Neural cell (in vitro differentiated cells): ENCODE measurements at regions not wholly inside any gene's neighbourhood (a gene's known extent, or its start where the extent isn't known, plus 50 kb on each side); places are given as distances from the start of the nearest gene placed in this dataset.

Experiments
- H2AFZ ChIP-seq: fragments of 200-600, 300-800 bp; sonication (generic), shearing (Covaris generic); 2 replicates; pipeline ENCODE4 v1.6.0; 2014; ENCODE audit warnings: low read depth, mild to moderate bottlenecking, antibody characterized with exemption, low read length, moderate library complexity
- H3F3A ChIP-seq: fragments of 200-600 bp; shearing (Covaris generic); 2 replicates; pipeline ENCODE4 v1.6.1; 2016; ENCODE audit warnings: mild to moderate bottlenecking, moderate library complexity, mixed read lengths, antibody characterized with exemption, low read length; ENCODE audit not compliant: insufficient read depth, poor library complexity, severe bottlenecking
- H3K27ac ChIP-seq: fragments of 200-600, 300-800 bp; sonication (generic), shearing (Covaris generic); 2 replicates; pipeline ENCODE4 v1.5.1; 2014; ENCODE audit warnings: mild to moderate bottlenecking, low read length, moderate library complexity
- H3K27me3 ChIP-seq: fragments of 300-800, 200-600 bp; sonication (generic), shearing (Covaris generic); 2 replicates; pipeline ENCODE4 v1.6.0; 2014; ENCODE audit warnings: mild to moderate bottlenecking, low read depth, low read length, moderate library complexity; ENCODE audit not compliant: insufficient read depth
- H3K36me3 ChIP-seq: fragments of 300-800, 200-600 bp; sonication (generic), shearing (Covaris generic); 2 replicates; pipeline ENCODE4 v1.5.1; 2014; ENCODE audit warnings: mild to moderate bottlenecking, antibody characterized with exemption, low read length, moderate library complexity; ENCODE audit not compliant: insufficient read depth
- H3K4me2 ChIP-seq: fragments of 300-800, 200-600 bp; sonication (generic), shearing (Covaris generic); 2 replicates; pipeline ENCODE4 v1.6.0; 2014; ENCODE audit warnings: mild to moderate bottlenecking, low read length
- H3K4me3 ChIP-seq: fragments of 300-800, 200-600 bp; sonication (generic), shearing (Covaris generic); 2 replicates; pipeline ENCODE4 v1.5.1; 2014; ENCODE audit warnings: mild to moderate bottlenecking, low read length, moderate library complexity
- H3K79me2 ChIP-seq: fragments of 200-600 bp; shearing (Covaris generic); replicated peaks from 2 replicates; pipeline ENCODE4 v1.6.0; 2014; ENCODE audit warnings: mild to moderate bottlenecking, low read length, moderate library complexity; ENCODE audit not compliant: insufficient read depth
- H3K9ac ChIP-seq: fragments of 300-800, 200-600 bp; sonication (generic), shearing (Covaris generic); 2 replicates; pipeline ENCODE4 v1.6.1; 2016; ENCODE audit warnings: mild to moderate bottlenecking, low read length, mixed read lengths
- H3K9me2 ChIP-seq: fragments of 200-600 bp; shearing (Covaris generic); 2 replicates; pipeline ENCODE4 v1.6.1; 2016; ENCODE audit warnings: mild to moderate bottlenecking, low read length, mixed read lengths; ENCODE audit not compliant: insufficient read depth
- H3K9me3 ChIP-seq: fragments of 200-600, 300-800 bp; sonication (generic), shearing (Covaris generic); 2 replicates; pipeline ENCODE4 v1.6.1; 2016; ENCODE audit warnings: mild to moderate bottlenecking, mixed run types, low read length, moderate library complexity, mixed read lengths
- H4K20me1 ChIP-seq: fragments of 200-600 bp; shearing (Covaris generic); 2 replicates; pipeline ENCODE4 v1.6.1; 2016; ENCODE audit warnings: mild to moderate bottlenecking, mixed run types; ENCODE audit not compliant: insufficient read depth
- CTCF ChIP-seq: fragments of 450-650 bp; IDR thresholded peaks from 2 replicates; pipeline ENCODE4 v1.5.1; 2014; ENCODE audit warnings: antibody characterized with exemption, mild to moderate bottlenecking, moderate library complexity; ENCODE audit not compliant: poor library complexity, severe bottlenecking
- EP300 ChIP-seq: fragments of 450-650 bp; conservative IDR thresholded peaks from 2 replicates; pipeline ENCODE4 v1.6.1; 2014; ENCODE audit warnings: antibody characterized with exemption, mild to moderate bottlenecking, moderate library complexity; ENCODE audit not compliant: poor library complexity, severe bottlenecking
- EZH2 ChIP-seq: fragments of 200-600, 300-800 bp; shearing (Covaris generic), sonication (generic); IDR thresholded peaks from 2 replicates; pipeline ENCODE4 v1.6.1; 2014; ENCODE audit warnings: antibody characterized with exemption, low read length, borderline replicate concordance, mild to moderate bottlenecking; ENCODE audit not compliant: insufficient read depth, poor library complexity, severe bottlenecking
- MXI1 ChIP-seq: fragments of 450-650 bp; conservative IDR thresholded peaks from 2 replicates; pipeline ENCODE4 v1.6.1; 2014; ENCODE audit warnings: antibody characterized with exemption, mild to moderate bottlenecking; ENCODE audit not compliant: poor library complexity, severe bottlenecking
- POLR2AphosphoS5 ChIP-seq: IDR thresholded peaks from 2 replicates; pipeline ENCODE4 v1.6.1; 2012
- RAD21 ChIP-seq: fragments of 450-650 bp; conservative IDR thresholded peaks from 2 replicates; pipeline ENCODE4 v1.6.1; 2014; ENCODE audit warnings: antibody characterized with exemption, mild to moderate bottlenecking, moderate library complexity
- REST ChIP-seq: IDR thresholded peaks from 2 replicates; pipeline ENCODE4 v1.6.1; 2012; ENCODE audit warnings: borderline replicate concordance
- SMC3 ChIP-seq: fragments of 450-650 bp; conservative IDR thresholded peaks from 2 replicates; pipeline ENCODE4 v1.6.1; 2014; ENCODE audit warnings: antibody characterized with exemption, mild to moderate bottlenecking, moderate library complexity; ENCODE audit not compliant: poor library complexity
- TAF1 ChIP-seq: IDR thresholded peaks from 2 replicates; pipeline ENCODE4 v1.6.1; 2012; ENCODE audit warnings: low read depth

- Histone ChIP-seq H3K27me3 (no peaks in the 10 kb centered on the region), H3K9me2 (no peaks in the 10 kb centered on the region), H3K9me3 (no peaks in the 10 kb centered on the region), H3K4me2 (no peak overlapping the region), H3F3A (no peaks in the 10 kb centered on the region), H3K27ac (no peak overlapping the region), H3K4me3 (no peak overlapping the region), H3K36me3 (no peaks in the 10 kb centered on the region), H2AFZ (no peak overlapping the region), H3K9ac (no peak overlapping the region), H4K20me1 (no peaks in the 10 kb centered on the region), H3K79me2 (no peaks in the 10 kb centered on the region)
- TF ChIP-seq CTCF = no peak
- no peak for TF ChIP-seq EP300
- TF ChIP-seq RAD21 = no peak
Measured at GRCh38 chr10:132120200-132120599, 54.5 kb downstream of the JAKMIP3 start.

GRCh38 chr10:132120734-132121510 is 55.2 kb downstream of the JAKMIP3 start:
- no peaks in the 10 kb centered on the region for H3K27me3 ChIP-seq
- no peaks in the 10 kb centered on the region for H4K20me1 ChIP-seq
- H3F3A ChIP-seq = no peaks in the 10 kb centered on the region
- no peak overlapping the region for H3K4me3 ChIP-seq
- H3K9me3 ChIP-seq = no peaks in the 10 kb centered on the region
- no peaks in the 10 kb centered on the region for H3K9me2 ChIP-seq
- H3K36me3 ChIP-seq = no peaks in the 10 kb centered on the region
- H3K79me2 ChIP-seq = no peaks in the 10 kb centered on the region
- TF ChIP-seq MXI1 = no peak
- no peak for TF ChIP-seq REST
- no peak for TF ChIP-seq POLR2AphosphoS5
- TF ChIP-seq RAD21 = no peak
- no peak for TF ChIP-seq TAF1
- no peak for TF ChIP-seq SMC3
- no peak for TF ChIP-seq EZH2
- TF ChIP-seq EP300 = no peak
- TF ChIP-seq CTCF = no peak
- no peak overlapping the region for H3K4me2 ChIP-seq
- H3K27ac ChIP-seq = no peak overlapping the region
- H2AFZ ChIP-seq = no peak overlapping the region
- no peak overlapping the region for H3K9ac ChIP-seq
